ENCODE measurements at regions not wholly inside any gene's neighbourhood (a gene's known extent, or its start where the extent isn't known, plus 50 kb on each side); places are given as distances from the start of the nearest gene placed in this dataset.
"Not testable (repeated sequence)": the region's sequence is repeated elsewhere in the genome, so short reads cannot be mapped to it uniquely, and the experiment has no call there.

DNA sequence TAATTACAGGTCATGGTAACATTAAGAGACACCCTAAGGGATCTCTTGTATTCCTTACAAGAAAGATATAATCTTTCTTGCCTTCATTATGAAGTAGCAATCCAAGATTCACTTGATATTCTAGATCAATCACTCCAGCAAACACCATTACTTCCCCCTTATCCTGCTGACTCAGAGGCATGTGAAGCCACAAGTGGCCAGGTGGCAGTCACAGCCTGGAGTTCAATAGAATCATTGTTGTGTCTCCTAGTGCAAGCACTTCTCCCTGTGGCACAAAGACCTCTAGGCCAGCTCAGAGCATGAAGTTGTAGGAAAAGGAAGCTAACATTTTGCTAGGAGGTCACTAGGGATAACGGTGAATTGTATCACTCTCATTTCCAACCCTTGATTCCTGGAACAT, 864.3 kb upstream of the ATXN8OS start:
- TF ChIP-seq, protein P1, sequence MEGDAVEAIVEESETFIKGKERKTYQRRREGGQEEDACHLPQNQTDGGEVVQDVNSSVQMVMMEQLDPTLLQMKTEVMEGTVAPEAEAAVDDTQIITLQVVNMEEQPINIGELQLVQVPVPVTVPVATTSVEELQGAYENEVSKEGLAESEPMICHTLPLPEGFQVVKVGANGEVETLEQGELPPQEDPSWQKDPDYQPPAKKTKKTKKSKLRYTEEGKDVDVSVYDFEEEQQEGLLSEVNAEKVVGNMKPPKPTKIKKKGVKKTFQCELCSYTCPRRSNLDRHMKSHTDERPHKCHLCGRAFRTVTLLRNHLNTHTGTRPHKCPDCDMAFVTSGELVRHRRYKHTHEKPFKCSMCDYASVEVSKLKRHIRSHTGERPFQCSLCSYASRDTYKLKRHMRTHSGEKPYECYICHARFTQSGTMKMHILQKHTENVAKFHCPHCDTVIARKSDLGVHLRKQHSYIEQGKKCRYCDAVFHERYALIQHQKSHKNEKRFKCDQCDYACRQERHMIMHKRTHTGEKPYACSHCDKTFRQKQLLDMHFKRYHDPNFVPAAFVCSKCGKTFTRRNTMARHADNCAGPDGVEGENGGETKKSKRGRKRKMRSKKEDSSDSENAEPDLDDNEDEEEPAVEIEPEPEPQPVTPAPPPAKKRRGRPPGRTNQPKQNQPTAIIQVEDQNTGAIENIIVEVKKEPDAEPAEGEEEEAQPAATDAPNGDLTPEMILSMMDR (IDR thresholded peaks at IDR 0.05; ENCODE audit: low read depth, low read length, missing input control), result no peak
- Histone ChIP-seq H3K36me3 (ENCODE audit: control insufficient read depth in 4 of 4, insufficient read depth in 3 of 4, low read depth in 1 of 4, low read length in 3 of 4) (no peaks in the 10 kb centered on the region), H3K4me3 (ENCODE audit: low read depth in 1 of 3, low read length in 3 of 3) (no peak overlapping the region), H3K4me1 (ENCODE audit: control insufficient read depth in 4 of 4, insufficient read depth in 4 of 4, low read length in 3 of 4) (no peaks in the 10 kb centered on the region), H3K27ac (ENCODE audit: low read depth in 1 of 2, low read length in 2 of 2) (no peak overlapping the region), H3K27me3 (ENCODE audit: control insufficient read depth in 4 of 4, insufficient read depth in 4 of 4, low read length in 3 of 4) (peaks cover 0 to under 1% (median 0%) of the 10 kb centered on the region in 4 donors), H3K9ac (ENCODE audit: low read depth in 1 of 2, low read length in 2 of 2) (no peak overlapping the region), H3K9me3 (ENCODE audit: control insufficient read depth in 4 of 4, low read length in 3 of 4) (no peaks in the 10 kb centered on the region)
- WGBS, result 85% methylated on average over 1 of the region's 1 CpG
- DNase-seq (ENCODE audit: low spot score), result no peak

DNA sequence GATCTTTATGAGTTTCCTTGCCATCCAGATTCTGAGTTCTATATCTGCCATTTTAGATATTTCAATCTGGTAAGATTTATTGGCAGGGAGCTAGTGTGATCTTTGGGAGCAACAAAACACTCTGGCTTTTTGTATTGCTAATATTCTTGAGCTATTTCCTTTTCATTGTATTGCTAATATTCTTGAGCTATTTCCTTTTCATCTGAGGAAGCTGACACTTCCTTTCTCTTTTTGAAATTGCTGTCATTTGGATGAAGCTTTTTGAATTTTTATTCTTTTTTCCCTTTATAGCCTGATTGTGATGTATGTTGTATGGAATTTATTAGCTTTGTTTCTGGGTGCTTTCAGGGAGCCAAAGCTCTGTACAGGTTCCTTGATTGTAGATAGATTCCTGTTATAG, 873.5 kb upstream of the ATXN8OS start:
- H3K27me3 ChIP-seq (ENCODE audit: control insufficient read depth in 4 of 4, insufficient read depth in 4 of 4, low read length in 3 of 4), result peaks cover 0 to 2% (median 0%) of the 10 kb centered on the region in 4 donors
- no peak for TF ChIP-seq FOXA1 (IDR thresholded peaks at IDR 0.05)

DNA sequence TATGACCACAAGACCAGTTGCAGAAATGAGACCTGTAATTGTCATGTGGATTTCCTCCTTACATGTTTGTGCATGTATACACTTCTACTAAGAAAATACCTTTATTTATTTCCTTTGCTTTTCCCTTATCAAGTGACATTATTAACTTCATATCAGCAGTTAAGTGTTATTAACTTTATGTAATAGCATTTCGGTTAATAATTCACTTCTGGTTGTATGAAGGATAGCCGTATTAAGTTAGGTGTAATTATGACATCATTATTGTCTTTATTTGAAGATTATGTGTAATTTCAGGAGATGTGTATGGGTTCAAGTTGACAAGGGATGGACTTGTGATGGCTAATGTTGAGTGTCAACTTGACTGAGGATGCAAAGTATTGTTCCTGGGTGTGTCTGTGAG, 881.2 kb upstream of the ATXN8OS start:
- no peaks in the 10 kb centered on the region for H3K36me3 ChIP-seq (ENCODE audit: control insufficient read depth in 4 of 4, insufficient read depth in 3 of 4, low read depth in 1 of 4, low read length in 3 of 4)
- H3K4me1 ChIP-seq (ENCODE audit: control insufficient read depth in 4 of 4, insufficient read depth in 4 of 4, low read length in 3 of 4), result no peaks in the 10 kb centered on the region
- no peak overlapping the region for H3K9ac ChIP-seq (ENCODE audit: low read depth in 1 of 2, low read length in 2 of 2)
- H3K27ac ChIP-seq (ENCODE audit: low read depth in 1 of 2, low read length in 2 of 2), result no peak overlapping the region
- DNase-seq (ENCODE audit: low spot score), result no peak
- TF ChIP-seq FOXA2 (IDR thresholded peaks at IDR 0.05), result no peak
- TF ChIP-seq, protein P2, sequence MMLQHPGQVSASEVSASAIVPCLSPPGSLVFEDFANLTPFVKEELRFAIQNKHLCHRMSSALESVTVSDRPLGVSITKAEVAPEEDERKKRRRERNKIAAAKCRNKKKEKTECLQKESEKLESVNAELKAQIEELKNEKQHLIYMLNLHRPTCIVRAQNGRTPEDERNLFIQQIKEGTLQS (IDR thresholded peaks at IDR 0.05), result no peak
- TF ChIP-seq, protein P3, sequence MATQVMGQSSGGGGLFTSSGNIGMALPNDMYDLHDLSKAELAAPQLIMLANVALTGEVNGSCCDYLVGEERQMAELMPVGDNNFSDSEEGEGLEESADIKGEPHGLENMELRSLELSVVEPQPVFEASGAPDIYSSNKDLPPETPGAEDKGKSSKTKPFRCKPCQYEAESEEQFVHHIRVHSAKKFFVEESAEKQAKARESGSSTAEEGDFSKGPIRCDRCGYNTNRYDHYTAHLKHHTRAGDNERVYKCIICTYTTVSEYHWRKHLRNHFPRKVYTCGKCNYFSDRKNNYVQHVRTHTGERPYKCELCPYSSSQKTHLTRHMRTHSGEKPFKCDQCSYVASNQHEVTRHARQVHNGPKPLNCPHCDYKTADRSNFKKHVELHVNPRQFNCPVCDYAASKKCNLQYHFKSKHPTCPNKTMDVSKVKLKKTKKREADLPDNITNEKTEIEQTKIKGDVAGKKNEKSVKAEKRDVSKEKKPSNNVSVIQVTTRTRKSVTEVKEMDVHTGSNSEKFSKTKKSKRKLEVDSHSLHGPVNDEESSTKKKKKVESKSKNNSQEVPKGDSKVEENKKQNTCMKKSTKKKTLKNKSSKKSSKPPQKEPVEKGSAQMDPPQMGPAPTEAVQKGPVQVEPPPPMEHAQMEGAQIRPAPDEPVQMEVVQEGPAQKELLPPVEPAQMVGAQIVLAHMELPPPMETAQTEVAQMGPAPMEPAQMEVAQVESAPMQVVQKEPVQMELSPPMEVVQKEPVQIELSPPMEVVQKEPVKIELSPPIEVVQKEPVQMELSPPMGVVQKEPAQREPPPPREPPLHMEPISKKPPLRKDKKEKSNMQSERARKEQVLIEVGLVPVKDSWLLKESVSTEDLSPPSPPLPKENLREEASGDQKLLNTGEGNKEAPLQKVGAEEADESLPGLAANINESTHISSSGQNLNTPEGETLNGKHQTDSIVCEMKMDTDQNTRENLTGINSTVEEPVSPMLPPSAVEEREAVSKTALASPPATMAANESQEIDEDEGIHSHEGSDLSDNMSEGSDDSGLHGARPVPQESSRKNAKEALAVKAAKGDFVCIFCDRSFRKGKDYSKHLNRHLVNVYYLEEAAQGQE (IDR thresholded peaks at IDR 0.05), result no peak
- TF ChIP-seq TAF1 (conservative IDR thresholded peaks at IDR 0.05), result no peak
- TF ChIP-seq GABPA (IDR thresholded peaks at IDR 0.05 in 1 of 2, conservative IDR thresholded peaks at IDR 0.05 in 1 of 2), result no peak
- TF ChIP-seq JUND (IDR thresholded peaks at IDR 0.05), result no peak
- TF ChIP-seq NR2F2 (IDR thresholded peaks at IDR 0.05), result no peak
- TF ChIP-seq SP1 (IDR thresholded peaks at IDR 0.05), result no peak
- TF ChIP-seq, protein P1 (IDR thresholded peaks at IDR 0.05; ENCODE audit: low read depth, low read length, missing input control), result no peak
- no peak for TF ChIP-seq EGR1 (IDR thresholded peaks at IDR 0.05; ENCODE audit: low read depth in 2 of 2)
- no peak for TF ChIP-seq HNF4G (IDR thresholded peaks at IDR 0.05)
- no peak for TF ChIP-seq YY1 (IDR thresholded peaks at IDR 0.05)
- WGBS, result 74% methylated on average over 2 of the region's 2 CpGs
- no peaks in the 10 kb centered on the region for H3K27me3 ChIP-seq (ENCODE audit: control insufficient read depth in 4 of 4, insufficient read depth in 4 of 4, low read length in 3 of 4)
- H3K4me3 ChIP-seq (ENCODE audit: low read depth in 1 of 3, low read length in 3 of 3), result no peak overlapping the region
- no peaks in the 10 kb centered on the region for H3K9me3 ChIP-seq (ENCODE audit: control insufficient read depth in 4 of 4, low read length in 3 of 4)

More for the DNA sequence above, 873.5 kb upstream of the ATXN8OS start:
- no peaks in the 10 kb centered on the region for H3K9me3 ChIP-seq (ENCODE audit: control insufficient read depth in 4 of 4, low read length in 3 of 4)
- DNase-seq (ENCODE audit: low spot score), result no peak
- H3K4me3 ChIP-seq (ENCODE audit: low read depth in 1 of 3, low read length in 3 of 3), result no peak overlapping the region
- H3K9ac ChIP-seq (ENCODE audit: low read depth in 1 of 2, low read length in 2 of 2), result no peak overlapping the region
- H3K4me1 ChIP-seq (ENCODE audit: control insufficient read depth in 4 of 4, insufficient read depth in 4 of 4, low read length in 3 of 4), result no peaks in the 10 kb centered on the region
- H3K36me3 ChIP-seq (ENCODE audit: control insufficient read depth in 4 of 4, insufficient read depth in 3 of 4, low read depth in 1 of 4, low read length in 3 of 4), result no peaks in the 10 kb centered on the region
- no peak overlapping the region for H3K27ac ChIP-seq (ENCODE audit: low read depth in 1 of 2, low read length in 2 of 2)

DNA sequence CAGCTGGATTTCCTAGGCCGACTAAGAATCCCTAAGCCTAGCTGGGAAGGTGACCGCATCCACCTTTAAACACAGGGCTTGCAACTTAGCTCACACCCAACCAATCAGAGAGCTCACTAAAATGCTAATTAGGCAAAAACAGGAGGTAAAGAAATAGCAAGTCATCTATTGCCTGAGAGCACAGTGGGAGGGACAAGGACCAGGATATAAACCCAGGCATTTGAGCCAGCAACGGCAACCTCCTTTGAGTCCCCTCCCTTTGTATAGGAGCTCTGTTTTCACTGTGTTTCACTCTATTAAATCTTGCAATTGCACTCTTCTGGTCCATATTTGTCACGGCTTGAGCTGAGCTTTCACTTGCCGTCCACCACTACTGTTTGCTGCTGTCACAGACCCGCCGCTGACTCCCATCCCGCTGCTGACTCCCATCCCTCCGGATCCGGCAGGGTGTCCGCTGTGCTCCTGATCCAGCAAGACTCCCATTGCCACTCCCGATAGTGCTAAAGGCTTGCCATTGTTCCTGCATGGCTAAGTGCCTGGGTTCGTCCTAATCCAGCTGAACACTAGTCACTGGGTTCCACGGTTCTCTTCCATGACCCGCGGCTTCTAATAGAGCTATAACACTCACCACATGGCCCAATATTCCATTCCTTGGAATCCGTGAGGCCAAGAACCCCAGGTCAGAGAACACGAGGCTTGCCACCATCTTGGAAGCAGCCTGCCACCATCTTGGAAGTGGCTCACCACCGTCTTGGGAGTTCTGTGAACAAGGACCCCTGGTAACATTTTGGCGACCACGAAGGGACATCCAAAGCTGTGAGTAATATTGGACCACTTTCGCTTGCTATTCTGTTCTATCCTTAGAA, 885.8 kb upstream of the ATXN8OS start:
- DNase-seq (ENCODE audit: low spot score); H3K4me1 ChIP-seq (ENCODE audit: control insufficient read depth in 4 of 4, insufficient read depth in 4 of 4, low read length in 3 of 4); H3K27ac ChIP-seq (ENCODE audit: low read depth in 1 of 2, low read length in 2 of 2); H3K27me3 ChIP-seq (ENCODE audit: control insufficient read depth in 4 of 4, insufficient read depth in 4 of 4, low read length in 3 of 4); H3K9me3 ChIP-seq (ENCODE audit: control insufficient read depth in 4 of 4, low read length in 3 of 4); H3K36me3 ChIP-seq (ENCODE audit: control insufficient read depth in 4 of 4, insufficient read depth in 3 of 4, low read depth in 1 of 4, low read length in 3 of 4); H3K4me3 ChIP-seq (ENCODE audit: low read depth in 1 of 3, low read length in 3 of 3); H3K9ac ChIP-seq (ENCODE audit: low read depth in 1 of 2, low read length in 2 of 2): not testable (repeated sequence)
- 90% methylated on average over 22 of the region's 22 CpGs for WGBS
